Gastrocnemius medialis (tissue), 4 donors: ENCODE measurements at regions not wholly inside any gene's neighbourhood (a gene's known extent, or its start where the extent isn't known, plus 50 kb on each side); places are given as distances from the start of the nearest gene placed in this dataset.

Experiments used
- ATAC-seq, 2 donors: fragments of 150-250 bp; one replicate each; pipeline ENCODE4 v1.9.1; 2016
- DNase-seq, 2 donors: peaks; one replicate each; pipeline ENCODE4 v3.0.0-alpha.2; 2019
- H3K27ac ChIP-seq, 4 donors: fragments of 200-600 bp; sonication (generic); 1 replicate in 1 of 4; 2 replicates in 3 of 4; pipeline ENCODE4 v1.5.1; 2016 to 2018; ENCODE audit warnings: mild to moderate bottlenecking in 2 of 4, moderate library complexity in 1 of 4
- H3K27me3 ChIP-seq, 3 donors: fragments of 200-600 bp; sonication (generic) in 2 of 3; 1 replicate in 1 of 3; 2 replicates in 2 of 3; pipeline versions ENCODE4 v1.5.1 to v1.6.0; 2016 to 2019; ENCODE audit warnings: mild to moderate bottlenecking in 1 of 3, moderate library complexity in 1 of 3
- H3K36me3 ChIP-seq, 2 donors: fragments of 200-600 bp; sonication (generic) in 1 of 2; one replicate each; pipeline ENCODE4 v1.5.1; 2017 to 2018
- H3K4me1 ChIP-seq, 2 donors: fragments of 200-600 bp; sonication (generic) in 1 of 2; one replicate each; pipeline ENCODE4 v1.5.1; 2016 to 2017; ENCODE audit warnings: mild to moderate bottlenecking in 2 of 2
- H3K4me3 ChIP-seq, 4 donors: fragments of 200-600 bp; sonication (generic) in 3 of 4; 1 replicate in 1 of 4; 2 replicates in 3 of 4; pipeline ENCODE4 v1.5.1; 2016 to 2019; ENCODE audit warnings: mild to moderate bottlenecking in 2 of 4
- H3K9me3 ChIP-seq, 3 donors: fragments of 200-600 bp; sonication (generic) in 2 of 3; 1 replicate in 1 of 3; 2 replicates in 2 of 3; pipeline ENCODE4 v1.5.1; 2016 to 2019
- CTCF ChIP-seq, 5 experiments: fragments of 450-650 bp in 3 of 5; fragments of 200-600 bp in 2 of 5; sonication (generic) in 2 of 5; IDR thresholded peaks in 4 of 5; conservative IDR thresholded peaks in 1 of 5; 1 replicate in 4 of 5; 2 replicates in 1 of 5; pipeline ENCODE4 v1.5.1; 2016 to 2019; ENCODE audit warnings: antibody characterized with exemption in 5 of 5, mild to moderate bottlenecking in 3 of 5, moderate library complexity in 3 of 5
- POLR2A ChIP-seq, 2 donors: fragments of 450-650 bp; IDR thresholded peaks; one replicate each; pipeline ENCODE4 v1.6.1; 2017; ENCODE audit warnings: antibody characterized with exemption in 2 of 2, mild to moderate bottlenecking in 2 of 2, moderate library complexity in 2 of 2
- in situ Hi-C, 4 donors: fragments of 200-750 bp; cut with MboI; loops; one replicate each; pipeline versions ENCODE4 v1.15.0 to v1.8.0; 2017; ENCODE audit warnings: low sequenced_read_pairs in 4 of 4
- intact Hi-C: fragments of 100-400 bp; cut with DNase I; formaldehyde crosslinking; loops from one replicate; pipeline ENCODE4 v1.15.1; 2023; ENCODE audit warnings: low total_unique reads

GRCh38 chr3:24999357-24999756 lies 428.7 kb upstream of the RARB start:
- H3K4me3 ChIP-seq: no peak overlapping the region

GRCh38 chr3:25000971-25001591 lies 427.0 kb upstream of the RARB start:
- TF ChIP-seq POLR2A (IDR thresholded peaks at IDR 0.05): no peak
- TF ChIP-seq CTCF (IDR thresholded peaks at IDR 0.05 in 4 of 5, conservative IDR thresholded peaks at IDR 0.05 in 1 of 5): no peak
- no peak overlapping the region for H3K4me3 ChIP-seq
- H3K27me3 ChIP-seq: no peaks in the 10 kb centered on the region
- no peak overlapping the region for H3K27ac ChIP-seq
- H3K9me3 ChIP-seq: no peaks in the 10 kb centered on the region
- intact Hi-C loops: no loop called here
- no peak for DNase-seq
- ATAC-seq: no peak
- H3K36me3 ChIP-seq: no peaks in the 10 kb centered on the region
- in situ Hi-C loops: loop anchor here in 1 of 4 donors (25.0 kb wide), 1 partner anchor 586 kb away; no protein-coding TSS in a partner anchor
- H3K4me1 ChIP-seq: no peaks in the 10 kb centered on the region

More at GRCh38 chr3:24999357-24999756, 428.7 kb upstream of the RARB start:
- ATAC-seq: no peak
- Histone ChIP-seq H3K27ac (no peak overlapping the region), H3K27me3 (no peaks in the 10 kb centered on the region), H3K4me1 (no peaks in the 10 kb centered on the region), H3K9me3 (no peaks in the 10 kb centered on the region), H3K36me3 (no peaks in the 10 kb centered on the region)
- DNase-seq: no peak
- in situ Hi-C loops (no loop called here), intact Hi-C loops (no loop called here)
- no peak for TF ChIP-seq CTCF (IDR thresholded peaks at IDR 0.05 in 4 of 5, conservative IDR thresholded peaks at IDR 0.05 in 1 of 5)
- TF ChIP-seq POLR2A (IDR thresholded peaks at IDR 0.05): no peak

DNA sequence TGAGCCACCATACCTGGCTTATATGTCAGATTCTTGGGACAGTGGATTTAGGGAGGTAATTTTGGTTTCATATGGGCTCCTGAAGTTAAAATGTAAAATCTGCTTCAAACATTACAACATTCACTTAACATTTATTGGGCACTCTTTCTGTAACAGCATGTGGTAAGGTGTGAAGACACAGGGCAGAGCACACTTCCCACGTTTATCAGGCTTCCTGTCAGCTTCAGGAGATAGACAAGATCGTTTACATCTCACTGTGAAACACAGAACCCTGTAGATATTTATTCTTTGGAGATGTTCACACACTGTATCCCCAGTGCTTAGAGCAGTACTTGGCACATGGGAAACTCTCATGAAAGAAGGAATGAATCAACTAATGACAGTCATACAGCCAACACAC lies 426.0 kb upstream of the RARB start:
- TF ChIP-seq POLR2A (IDR thresholded peaks at IDR 0.05) (no peak), CTCF (IDR thresholded peaks at IDR 0.05 in 4 of 5, conservative IDR thresholded peaks at IDR 0.05 in 1 of 5) (no peak)
- DNase-seq (no peak), ATAC-seq (no peak)
- in situ Hi-C loops: loop anchor here in 1 of 4 donors (25.0 kb wide), 1 partner anchor 585 kb away; no protein-coding TSS in a partner anchor
- Histone ChIP-seq H3K4me3 (no peak overlapping the region), H3K27me3 (no peaks in the 10 kb centered on the region), H3K9me3 (no peaks in the 10 kb centered on the region), H3K36me3 (no peaks in the 10 kb centered on the region), H3K27ac (no peak overlapping the region), H3K4me1 (no peaks in the 10 kb centered on the region)
- intact Hi-C loops: no loop called here

- DNase-seq (no peak), ATAC-seq (no peak)
- Histone ChIP-seq H3K4me1 (no peaks in the 10 kb centered on the region), H3K27me3 (no peaks in the 10 kb centered on the region), H3K4me3 (no peak overlapping the region), H3K27ac (no peak overlapping the region), H3K36me3 (no peaks in the 10 kb centered on the region), H3K9me3 (no peaks in the 10 kb centered on the region)
- intact Hi-C loops (no loop called here), in situ Hi-C loops (loop anchor here in 1 of 4 donors (25.0 kb wide), 1 partner anchor 579 kb away; no protein-coding TSS in a partner anchor)
- TF ChIP-seq POLR2A (IDR thresholded peaks at IDR 0.05) (no peak), CTCF (IDR thresholded peaks at IDR 0.05 in 4 of 5, conservative IDR thresholded peaks at IDR 0.05 in 1 of 5) (no peak)
Measured at GRCh38 chr3:25007974-25008658, 419.9 kb upstream of the RARB start.
